NCI-H345 treated with DMSO at 0.1 percent for 48 hours (cell line): ENCODE measurements at regions not wholly inside any gene's neighbourhood (a gene's known extent, or its start where the extent isn't known, plus 50 kb on each side); places are given as distances from the start of the nearest gene placed in this dataset.
"Not testable (repeated sequence)": the region's sequence is repeated elsewhere in the genome, so short reads cannot be mapped to it uniquely, and the experiment has no call there.

ENCODE experiments used
- DNase-seq: peaks from one replicate; lab custom pipeline; 2025; ENCODE audit not compliant: unreplicated experiment; lab: John Stamatoyannopoulos, UW

DNA sequence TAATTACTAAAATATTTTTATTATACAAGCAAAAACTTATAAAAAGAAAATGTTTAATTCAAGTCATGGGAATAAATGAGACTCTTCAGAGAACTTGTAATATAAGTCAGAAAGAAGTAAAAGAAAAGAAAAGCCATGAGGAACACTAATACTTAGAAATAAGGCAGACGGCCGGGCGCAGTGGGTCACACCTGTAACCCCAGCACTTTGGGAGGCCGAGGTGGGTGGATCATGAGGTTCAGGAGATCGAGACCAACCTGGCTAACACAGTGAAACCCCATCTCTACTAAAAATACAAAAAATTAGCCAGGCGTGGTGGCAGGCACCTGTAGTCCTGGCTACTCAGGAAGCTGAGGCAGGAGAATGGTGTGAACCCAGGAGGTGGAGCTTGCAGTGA is 528.6 kb downstream of the IRS2 start:
- DNase-seq = not testable (repeated sequence)
